Naive thymus-derived CD4-positive, alpha-beta T cell (primary cell): ENCODE measurements at regions not wholly inside any gene's neighbourhood (a gene's known extent, or its start where the extent isn't known, plus 50 kb on each side); places are given as distances from the start of the nearest gene placed in this dataset.

ENCODE experiments used
- ATAC-seq: fragments of 150-1000 bp; cut with Tn5 transposase; 2 replicates; pipeline ENCODE4 v1.10.0; 2021; ENCODE audit warnings: mild to moderate bottlenecking, moderate library complexity
- CTCF ChIA-PET: fragments of 350-600 bp; sonication (Branson Sonifier 250); formaldehyde crosslinking; loops from one replicate; lab custom pipeline; 2021; ENCODE audit warnings: antibody characterized with exemption; lab: Charles Lee
- POLR2A ChIA-PET: fragments of 350-600 bp; sonication (Branson Sonifier 250); formaldehyde crosslinking; loops from one replicate; lab custom pipeline; 2021; ENCODE audit warnings: antibody characterized with exemption, inconsistent platforms; lab: Charles Lee
- DNase-seq, 9 donors: peaks; one replicate each; pipeline versions ENCODE4 v3.0.0 to v3.0.0-alpha.2; 2020 to 2022; ENCODE audit warnings: mixed read lengths in 1 of 9
- H3K27ac ChIP-seq: one replicate; pipeline ENCODE4 v1.7.0; 2013; ENCODE audit warnings: mild to moderate bottlenecking, low read depth, low read length, moderate library complexity
- H3K27me3 ChIP-seq, 2 donors: one replicate each; pipeline ENCODE4 v1.7.0; 2013; ENCODE audit warnings: low read length in 2 of 2, mild to moderate bottlenecking in 2 of 2, moderate library complexity in 2 of 2; ENCODE audit not compliant: control insufficient read depth in 2 of 2, insufficient read depth in 2 of 2
- H3K36me3 ChIP-seq, 3 experiments: 1 replicate in 2 of 3; 2 replicates in 1 of 3; pipeline ENCODE4 v1.7.0; 2013; ENCODE audit warnings: low read length in 3 of 3, mild to moderate bottlenecking in 3 of 3, moderate library complexity in 1 of 3; ENCODE audit not compliant: insufficient read depth in 3 of 3, control insufficient read depth in 2 of 3
- H3K4me1 ChIP-seq, 2 donors: one replicate each; pipeline ENCODE4 v1.7.0; 2013; ENCODE audit warnings: low read length in 2 of 2, mild to moderate bottlenecking in 2 of 2, moderate library complexity in 1 of 2; ENCODE audit not compliant: control insufficient read depth in 2 of 2, insufficient read depth in 2 of 2
- H3K4me3 ChIP-seq: 2 replicates; pipeline ENCODE4 v1.7.0; 2013; ENCODE audit warnings: mild to moderate bottlenecking, low read length
- H3K9me3 ChIP-seq, 3 experiments: 1 replicate in 2 of 3; 2 replicates in 1 of 3; pipeline ENCODE4 v1.7.0; 2013; ENCODE audit warnings: low read length in 3 of 3; ENCODE audit not compliant: control insufficient read depth in 2 of 3
- H3K27ac Mint-ChIP-seq, 9 donors: one replicate each; pipeline ENCODE4 v1.8.0; 2020 to 2022; ENCODE audit warnings: mixed read lengths in 9 of 9, mild to moderate bottlenecking in 8 of 9, moderate library complexity in 5 of 9, inconsistent platforms in 2 of 9
- H3K27me3 Mint-ChIP-seq, 5 donors: one replicate each; pipeline ENCODE4 v1.8.0; 2021 to 2022; ENCODE audit warnings: mixed read lengths in 5 of 5, mild to moderate bottlenecking in 1 of 5
- H3K36me3 Mint-ChIP-seq, 5 donors: one replicate each; pipeline ENCODE4 v1.8.0; 2020 to 2022; ENCODE audit warnings: mixed read lengths in 5 of 5, mild to moderate bottlenecking in 3 of 5, inconsistent platforms in 1 of 5
- H3K4me1 Mint-ChIP-seq, 7 donors: one replicate each; pipeline ENCODE4 v1.8.0; 2020 to 2022; ENCODE audit warnings: mixed read lengths in 7 of 7, mild to moderate bottlenecking in 3 of 7, inconsistent platforms in 1 of 7
- H3K4me3 Mint-ChIP-seq, 10 donors: one replicate each; pipeline ENCODE4 v1.8.0; 2020 to 2022; ENCODE audit warnings: mild to moderate bottlenecking in 10 of 10, mixed read lengths in 10 of 10, moderate library complexity in 6 of 10, inconsistent platforms in 2 of 10
- H3K9me3 Mint-ChIP-seq, 11 donors: one replicate each; pipeline ENCODE4 v1.8.0; 2020 to 2022; ENCODE audit warnings: mixed read lengths in 11 of 11, mild to moderate bottlenecking in 4 of 11, inconsistent platforms in 1 of 11, moderate library complexity in 1 of 11
- intact Hi-C, 2 donors: fragments of 100-400 bp; cut with micrococcal nuclease; formaldehyde crosslinking; loops; one replicate each; pipeline ENCODE4 v1.15.1; 2023

DNA sequence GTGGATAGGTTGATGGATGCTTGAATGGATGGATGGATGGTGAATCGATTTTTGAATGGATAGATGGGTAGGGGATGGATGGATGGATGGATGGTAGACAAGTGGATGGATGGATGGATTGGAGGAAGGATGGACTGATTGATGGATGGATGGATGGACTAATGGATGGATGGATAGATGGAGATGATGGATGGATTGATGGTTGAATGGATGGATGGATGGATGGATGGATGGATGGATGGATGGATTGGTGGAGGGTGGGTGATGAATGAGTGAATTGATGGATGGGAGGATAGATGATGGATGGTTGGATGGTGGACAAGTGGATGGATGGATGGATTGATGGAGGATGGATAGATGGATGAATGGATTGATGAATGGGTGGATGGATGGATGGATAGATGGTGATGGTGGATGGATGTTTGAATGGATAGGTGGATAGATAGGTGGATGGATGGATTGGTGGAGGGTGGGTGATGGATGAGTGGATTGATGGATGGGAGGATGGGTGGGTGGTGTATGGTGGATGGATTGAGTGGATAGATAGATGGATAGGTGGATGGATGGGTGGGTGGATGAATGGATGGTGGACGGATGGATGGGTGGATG, 1140.9 kb downstream of the BRD1 start:
- Histone ChIP-seq H3K4me3 (no peak overlapping the region), H3K36me3 (no peaks in the 10 kb centered on the region), H3K27ac (no peak overlapping the region), H3K4me1 (no peaks in the 10 kb centered on the region), H3K27me3 (no peaks in the 10 kb centered on the region), H3K9me3 (no peaks in the 10 kb centered on the region)
- Mint-ChIP-seq H3K4me1 (no peaks in the 10 kb centered on the region), H3K4me3 (no peak overlapping the region), H3K36me3 (no peaks in the 10 kb centered on the region), H3K27me3 (no peaks in the 10 kb centered on the region), H3K27ac (peak overlapping the region in 1 of 9 donors; percentile 66), H3K9me3 (peaks cover 0 to 9% (median 0%) of the 10 kb centered on the region in 11 donors)
- ATAC-seq, result no peak
- intact Hi-C loops, result no loop called here
- ChIA-PET POLR2A (no interaction called here), CTCF (no interaction called here)
- no peak for DNase-seq

DNA sequence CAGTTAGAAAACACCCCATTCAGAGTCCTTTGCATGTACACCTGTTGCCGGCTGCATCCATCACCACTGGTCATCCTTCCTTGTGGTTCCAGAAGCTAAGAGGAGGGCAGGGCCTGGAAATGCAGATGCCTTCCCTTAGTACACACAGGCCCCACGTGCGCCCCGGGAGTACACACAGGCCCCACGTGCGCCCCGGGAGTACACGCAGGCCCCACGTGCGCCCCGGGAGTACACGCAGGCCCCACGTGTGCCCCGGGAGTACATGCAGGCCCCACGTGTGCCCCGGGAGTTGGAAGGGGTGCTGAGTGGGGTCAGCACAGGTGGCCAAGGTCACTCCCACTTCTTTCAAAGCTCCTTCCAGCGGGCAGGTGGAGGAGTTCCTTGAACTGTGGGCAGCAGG, 1141.9 kb downstream of the BRD1 start:
- Mint-ChIP-seq H3K27ac (no peak overlapping the region), H3K36me3 (no peaks in the 10 kb centered on the region), H3K4me3 (no peak overlapping the region), H3K4me1 (no peaks in the 10 kb centered on the region), H3K9me3 (peaks cover 0 to 9% (median 0%) of the 10 kb centered on the region in 11 donors), H3K27me3 (no peaks in the 10 kb centered on the region)
- Histone ChIP-seq H3K9me3 (no peaks in the 10 kb centered on the region), H3K4me3 (no peak overlapping the region), H3K27ac (no peak overlapping the region), H3K27me3 (no peaks in the 10 kb centered on the region), H3K36me3 (no peaks in the 10 kb centered on the region), H3K4me1 (no peaks in the 10 kb centered on the region)
- intact Hi-C loops, result no loop called here
- ATAC-seq (no peak), DNase-seq (no peak)
- CTCF ChIA-PET, result no interaction called here
- POLR2A ChIA-PET, result no interaction called here

DNA sequence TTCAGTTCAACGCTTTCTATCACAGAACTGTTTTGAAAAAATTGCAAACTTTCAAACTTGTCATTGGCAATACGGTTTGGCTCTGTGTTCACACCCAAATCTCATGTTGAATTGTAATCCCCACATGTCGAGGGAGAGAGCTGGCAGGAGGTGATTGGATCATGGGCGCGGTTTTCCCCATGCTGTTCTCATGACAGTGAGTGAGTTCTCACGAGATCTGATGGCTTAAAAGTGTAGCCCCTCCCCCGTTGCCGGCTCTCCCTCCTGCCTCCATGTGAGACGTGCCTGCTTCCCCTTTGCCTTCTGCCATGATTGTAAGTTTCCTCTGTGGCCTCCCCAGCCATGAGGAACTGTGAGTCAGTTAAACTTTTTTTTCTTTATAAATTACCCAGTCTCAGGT, 1144.0 kb downstream of the BRD1 start:
- ChIA-PET POLR2A (no interaction called here), CTCF (no interaction called here)
- H3K4me1 Mint-ChIP-seq, result no peaks in the 10 kb centered on the region
- no peak overlapping the region for H3K4me3 Mint-ChIP-seq
- Histone ChIP-seq H3K27ac (no peak overlapping the region), H3K4me1 (no peaks in the 10 kb centered on the region), H3K9me3 (no peaks in the 10 kb centered on the region), H3K4me3 (no peak overlapping the region), H3K36me3 (no peaks in the 10 kb centered on the region), H3K27me3 (no peaks in the 10 kb centered on the region)
- DNase-seq, result no peak
- intact Hi-C loops, result no loop called here
- peaks cover 0 to 9% (median 0%) of the 10 kb centered on the region in 11 donors for H3K9me3 Mint-ChIP-seq
- ATAC-seq, result no peak
- H3K36me3 Mint-ChIP-seq, result no peaks in the 10 kb centered on the region
- no peak overlapping the region for H3K27ac Mint-ChIP-seq
- H3K27me3 Mint-ChIP-seq, result no peaks in the 10 kb centered on the region

DNA sequence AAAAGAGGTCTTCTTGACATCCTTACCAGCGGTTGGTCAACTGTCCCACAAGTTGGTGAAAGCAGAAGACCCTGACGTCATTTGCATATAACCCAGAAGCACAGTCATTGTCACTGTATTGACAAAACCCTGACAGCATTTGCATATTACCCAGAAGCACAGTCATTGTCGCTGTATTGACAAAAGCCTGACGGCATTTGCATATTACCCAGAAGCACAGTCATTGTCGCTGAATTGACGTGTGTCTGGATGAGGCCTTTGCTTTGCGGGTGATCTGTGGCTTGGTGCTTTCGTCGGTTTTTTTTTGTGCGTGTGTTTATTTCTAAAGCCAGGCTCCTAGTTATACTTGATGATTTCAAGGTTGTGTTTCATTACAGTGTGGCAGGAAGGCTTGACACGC, 1145.2 kb downstream of the BRD1 start:
- Mint-ChIP-seq H3K9me3 (peaks cover 0 to 8% (median 0%) of the 10 kb centered on the region in 11 donors), H3K36me3 (no peaks in the 10 kb centered on the region), H3K27me3 (no peaks in the 10 kb centered on the region), H3K4me3 (no peak overlapping the region), H3K27ac (no peak overlapping the region), H3K4me1 (no peaks in the 10 kb centered on the region)
- no peaks in the 10 kb centered on the region for H3K36me3 ChIP-seq
- POLR2A ChIA-PET, result no interaction called here
- intact Hi-C loops, result no loop called here
- H3K9me3 ChIP-seq, result no peaks in the 10 kb centered on the region
- CTCF ChIA-PET, result no interaction called here
- no peak for ATAC-seq
- H3K4me3 ChIP-seq, result no peak overlapping the region
- no peak for DNase-seq
- no peaks in the 10 kb centered on the region for H3K4me1 ChIP-seq
- no peak overlapping the region for H3K27ac ChIP-seq
- no peaks in the 10 kb centered on the region for H3K27me3 ChIP-seq

DNA sequence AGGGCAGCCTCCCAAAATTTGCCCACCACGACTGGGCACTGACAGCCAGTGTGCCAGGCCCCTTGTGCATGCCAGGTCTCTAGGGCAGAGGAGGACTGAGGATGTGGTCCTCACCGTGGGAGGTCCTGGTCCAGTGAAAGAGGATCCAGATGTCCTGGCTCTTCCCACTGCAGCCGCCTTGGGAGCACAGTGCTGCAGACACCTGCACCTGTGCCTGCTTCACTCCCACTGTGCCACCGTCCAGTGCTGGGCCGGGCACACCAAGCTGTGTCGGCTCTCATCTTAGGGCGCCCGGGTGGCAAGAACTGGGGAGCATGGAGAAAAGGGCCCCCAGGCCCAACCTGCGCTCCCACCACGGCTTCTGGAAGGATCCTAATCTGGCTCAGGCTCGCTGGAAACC, 1147.1 kb downstream of the BRD1 start:
- Mint-ChIP-seq H3K4me1 (no peaks in the 10 kb centered on the region), H3K36me3 (no peaks in the 10 kb centered on the region), H3K27me3 (no peaks in the 10 kb centered on the region), H3K27ac (no peak overlapping the region), H3K9me3 (peaks cover 0 to 1% (median 0%) of the 10 kb centered on the region in 11 donors), H3K4me3 (no peak overlapping the region)
- Histone ChIP-seq H3K4me1 (no peaks in the 10 kb centered on the region), H3K36me3 (no peaks in the 10 kb centered on the region), H3K4me3 (no peak overlapping the region), H3K27ac (no peak overlapping the region), H3K27me3 (no peaks in the 10 kb centered on the region), H3K9me3 (no peaks in the 10 kb centered on the region)
- ATAC-seq (no peak), DNase-seq (no peak)
- CTCF ChIA-PET, result no interaction called here
- POLR2A ChIA-PET, result no interaction called here
- intact Hi-C loops, result no loop called here

DNA sequence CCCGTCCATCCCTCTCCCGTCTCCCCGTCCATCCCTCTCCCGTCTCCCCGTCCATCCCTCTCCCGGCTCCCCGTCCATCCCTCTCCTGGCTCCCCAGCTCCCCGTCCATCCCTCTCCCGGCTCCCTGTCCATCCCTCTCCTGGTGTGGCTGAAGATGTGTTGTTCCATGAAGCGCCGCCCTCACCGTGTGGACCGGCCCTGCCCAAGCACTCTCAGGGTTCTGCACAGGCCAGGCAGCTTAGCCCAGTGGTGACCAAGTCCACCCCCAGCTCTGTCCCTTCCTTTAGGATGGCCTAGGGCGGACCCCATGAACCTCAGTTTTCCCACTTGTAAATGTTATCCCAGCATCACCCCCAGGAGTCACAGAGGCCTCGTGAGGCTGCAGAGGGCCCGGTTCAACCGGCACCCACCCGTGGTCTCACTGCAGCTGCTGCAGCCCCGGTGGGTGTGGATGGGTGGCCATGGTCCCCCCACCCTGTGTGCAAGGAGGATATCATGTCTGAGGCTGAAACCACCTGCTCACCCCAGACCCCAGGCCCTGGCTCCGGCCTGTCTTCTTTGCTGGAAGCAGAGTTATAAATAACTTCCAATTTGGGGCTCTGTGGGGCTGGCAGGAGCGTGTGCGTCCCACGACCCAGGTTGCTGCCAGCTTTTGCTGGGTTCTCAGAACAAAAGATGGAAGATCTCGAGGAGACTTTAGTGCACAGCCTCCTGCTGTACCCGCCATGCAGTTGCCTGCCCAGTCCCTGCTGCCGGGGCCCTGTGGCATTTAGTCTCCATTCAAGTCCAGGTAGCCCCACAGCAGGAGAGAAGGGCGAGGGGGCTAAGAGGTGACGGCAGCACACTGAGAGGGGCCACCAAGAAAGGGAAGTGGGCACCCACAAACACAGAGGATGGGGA, 1147.8 kb downstream of the BRD1 start:
- DNase-seq (no peak), ATAC-seq (no peak)
- POLR2A ChIA-PET, result no interaction called here
- CTCF ChIA-PET, result no interaction called here
- no peak overlapping the region for H3K4me3 ChIP-seq
- Mint-ChIP-seq H3K9me3 (peaks cover 0 to 1% (median 0%) of the 10 kb centered on the region in 11 donors), H3K4me3 (no peak overlapping the region), H3K36me3 (no peaks in the 10 kb centered on the region), H3K4me1 (no peaks in the 10 kb centered on the region), H3K27me3 (no peaks in the 10 kb centered on the region), H3K27ac (no peak overlapping the region)
- H3K9me3 ChIP-seq, result no peaks in the 10 kb centered on the region
- intact Hi-C loops, result no loop called here
- no peak overlapping the region for H3K27ac ChIP-seq
- H3K4me1 ChIP-seq, result no peaks in the 10 kb centered on the region
- H3K27me3 ChIP-seq, result no peaks in the 10 kb centered on the region
- no peaks in the 10 kb centered on the region for H3K36me3 ChIP-seq
